ENCODE measurements at regions not wholly inside any gene's neighbourhood (a gene's known extent, or its start where the extent isn't known, plus 50 kb on each side); places are given as distances from the start of the nearest gene placed in this dataset.
"Not testable (repeated sequence)": the region's sequence is repeated elsewhere in the genome, so short reads cannot be mapped to it uniquely, and the experiment has no call there.

GRCh38 chr11:46183819-46184218, 62.6 kb upstream of the PHF21A start:
- DNase-seq (ENCODE audit: low read depth in 2 of 2) = peak; percentile 12

- DNase-seq (ENCODE audit: low read depth in 2 of 2) = no peak
Measured at GRCh38 chr11:46181843-46182424, 60.7 kb upstream of the PHF21A start.

- no peak for DNase-seq (ENCODE audit: low read depth in 2 of 2)
Measured at GRCh38 chr11:46181387-46181786, 60.1 kb upstream of the PHF21A start.

GRCh38 chr11:46180736-46181135, 59.5 kb upstream of the PHF21A start:
- peak; percentile 15 to 31 for DNase-seq (ENCODE audit: low read depth in 2 of 2)

- DNase-seq (ENCODE audit: low read depth in 2 of 2) = no peak
Measured at GRCh38 chr11:46178513-46178912, 57.3 kb upstream of the PHF21A start.

GRCh38 chr11:46176421-46176820, 55.2 kb upstream of the PHF21A start:
- DNase-seq (ENCODE audit: low read depth in 2 of 2) = no peak

GRCh38 chr11:46175401-46176002, 54.2 kb upstream of the PHF21A start:
- no peak for DNase-seq (ENCODE audit: low read depth in 2 of 2)

- DNase-seq (ENCODE audit: low read depth in 2 of 2) = not testable (repeated sequence)
Measured at GRCh38 chr11:46171693-46172092, 50.4 kb upstream of the PHF21A start.
